Right atrium auricular region (tissue), 2 donors: ENCODE measurements at regions not wholly inside any gene's neighbourhood (a gene's known extent, or its start where the extent isn't known, plus 50 kb on each side); places are given as distances from the start of the nearest gene placed in this dataset.

Experiments
- DNase-seq: peaks from one replicate; pipeline ENCODE4 v3.0.0-alpha.2; 2019; ENCODE audit warnings: low spot score
- H3K27ac ChIP-seq, 2 donors: fragments of 200-600 bp; sonication (generic); 1 replicate in 1 of 2; 2 replicates in 1 of 2; pipeline ENCODE4 v1.5.1; 2016 to 2019
- H3K27me3 ChIP-seq, 2 donors: fragments of 200-600 bp; sonication (generic); one replicate each; pipeline versions ENCODE4 v1.5.1 to v1.6.0; 2017 to 2019
- H3K36me3 ChIP-seq: fragments of 200-600 bp; sonication (generic); one replicate; pipeline ENCODE4 v1.5.1; 2016
- H3K4me1 ChIP-seq, 2 donors: fragments of 200-600 bp; sonication (generic); one replicate each; pipeline versions ENCODE4 v1.5.1 to v1.6.0; 2017 to 2019
- H3K4me3 ChIP-seq, 2 donors: fragments of 200-600 bp; sonication (generic); 1 replicate in 1 of 2; 2 replicates in 1 of 2; pipeline ENCODE4 v1.5.1; 2017 to 2019; ENCODE audit warnings: mild to moderate bottlenecking in 1 of 2, moderate library complexity in 1 of 2
- H3K9me3 ChIP-seq, 2 donors: fragments of 200-600 bp; sonication (generic); one replicate each; pipeline ENCODE4 v1.5.1; 2019
- CTCF ChIP-seq, 2 donors: fragments of 200-600 bp; sonication (generic); IDR thresholded peaks; one replicate each; pipeline ENCODE4 v1.5.1; 2019; ENCODE audit warnings: antibody characterized with exemption in 2 of 2

GRCh38 chr14:98514016-98514415 lies 758.0 kb downstream of the BCL11B start:
- no peaks in the 10 kb centered on the region for H3K4me1 ChIP-seq
- H3K27me3 ChIP-seq: no peaks in the 10 kb centered on the region
- H3K27ac ChIP-seq: no peak overlapping the region
- no peaks in the 10 kb centered on the region for H3K36me3 ChIP-seq
- no peaks in the 10 kb centered on the region for H3K9me3 ChIP-seq
- no peak overlapping the region for H3K4me3 ChIP-seq
- no peak for TF ChIP-seq CTCF (IDR thresholded peaks at IDR 0.05)
- no peak for DNase-seq

- no peak for DNase-seq
- Histone ChIP-seq H3K36me3 (no peaks in the 10 kb centered on the region), H3K9me3 (no peaks in the 10 kb centered on the region)
These were observed 735.7 kb downstream of the BCL11B start for GRCh38 chr14:98536256-98536655.

GRCh38 chr14:98542316-98542715 lies 729.7 kb downstream of the BCL11B start:
- H3K27ac ChIP-seq: no peak overlapping the region
- no peaks in the 10 kb centered on the region for H3K27me3 ChIP-seq
- no peak overlapping the region for H3K4me3 ChIP-seq
- TF ChIP-seq CTCF (IDR thresholded peaks at IDR 0.05): no peak
- DNase-seq: no peak
- H3K36me3 ChIP-seq: no peaks in the 10 kb centered on the region
- H3K4me1 ChIP-seq: no peaks in the 10 kb centered on the region
- no peaks in the 10 kb centered on the region for H3K9me3 ChIP-seq

More at GRCh38 chr14:98536256-98536655, 735.7 kb downstream of the BCL11B start:
- no peak overlapping the region for H3K4me3 ChIP-seq
- TF ChIP-seq CTCF (IDR thresholded peaks at IDR 0.05): no peak
- H3K4me1 ChIP-seq: no peaks in the 10 kb centered on the region
- no peak overlapping the region for H3K27ac ChIP-seq
- H3K27me3 ChIP-seq: no peaks in the 10 kb centered on the region

GRCh38 chr14:98543074-98543473 lies 728.9 kb downstream of the BCL11B start:
- Histone ChIP-seq H3K36me3 (no peaks in the 10 kb centered on the region), H3K27me3 (no peaks in the 10 kb centered on the region)
- no peak for TF ChIP-seq CTCF (IDR thresholded peaks at IDR 0.05)

GRCh38 chr14:98544174-98544573 lies 727.8 kb downstream of the BCL11B start:
- Histone ChIP-seq H3K27me3 (no peaks in the 10 kb centered on the region), H3K4me3 (no peak overlapping the region), H3K36me3 (no peaks in the 10 kb centered on the region), H3K4me1 (no peaks in the 10 kb centered on the region), H3K9me3 (no peaks in the 10 kb centered on the region), H3K27ac (no peak overlapping the region)
- DNase-seq: no peak
- no peak for TF ChIP-seq CTCF (IDR thresholded peaks at IDR 0.05)

More at GRCh38 chr14:98543074-98543473, 728.9 kb downstream of the BCL11B start:
- no peaks in the 10 kb centered on the region for H3K9me3 ChIP-seq
- DNase-seq: no peak
- no peak overlapping the region for H3K4me3 ChIP-seq
- no peaks in the 10 kb centered on the region for H3K4me1 ChIP-seq
- no peak overlapping the region for H3K27ac ChIP-seq

GRCh38 chr14:98545181-98545580 lies 726.8 kb downstream of the BCL11B start:
- no peak for TF ChIP-seq CTCF (IDR thresholded peaks at IDR 0.05)
- Histone ChIP-seq H3K27me3 (no peaks in the 10 kb centered on the region), H3K4me1 (no peaks in the 10 kb centered on the region), H3K27ac (no peak overlapping the region), H3K9me3 (no peaks in the 10 kb centered on the region), H3K36me3 (no peaks in the 10 kb centered on the region), H3K4me3 (no peak overlapping the region)
- no peak for DNase-seq
